ENCODE measurements at regions not wholly inside any gene's neighbourhood (a gene's known extent, or its start where the extent isn't known, plus 50 kb on each side); places are given as distances from the start of the nearest gene placed in this dataset.

- TF ChIP-seq CTCF (IDR thresholded peaks at IDR 0.05) (no peak), POLR2A (IDR thresholded peaks at IDR 0.05) (no peak)
Observed at GRCh38 chr7:125425506-125425905, 495.9 kb upstream of the POT1 start.

Data from testis (tissue), 2 donors.